ENCODE measurements at regions not wholly inside any gene's neighbourhood (a gene's known extent, or its start where the extent isn't known, plus 50 kb on each side); places are given as distances from the start of the nearest gene placed in this dataset.

- TF ChIP-seq POLR2A (IDR thresholded peaks at IDR 0.05; ENCODE audit: low read depth, low read length) (no peak), TAF1 (IDR thresholded peaks at IDR 0.05; ENCODE audit: borderline replicate concordance, low read depth, low read length) (no peak)
These were observed 105.6 kb upstream of the PTPN1 start for GRCh38 chr20:50404419-50405234.

Data from GM12892 (cell line).